Muscle of back (tissue), 3 donors: ENCODE measurements at regions not wholly inside any gene's neighbourhood (a gene's known extent, or its start where the extent isn't known, plus 50 kb on each side); places are given as distances from the start of the nearest gene placed in this dataset.
"Not testable (repeated sequence)": the region's sequence is repeated elsewhere in the genome, so short reads cannot be mapped to it uniquely, and the experiment has no call there.

Source experiments
- DNase-seq, 3 donors: peaks; one replicate each; pipeline versions ENCODE4 v3.0.0 to v3.0.0-alpha.2; 2013

GRCh38 chr13:52324831-52325230, 81.1 kb downstream of the THSD1 start:
- not testable (repeated sequence) for DNase-seq

GRCh38 chr13:52319876-52320275, 86.1 kb downstream of the THSD1 start:
- DNase-seq: no peak

- DNase-seq: not testable (repeated sequence)
These were observed 96.1 kb downstream of the THSD1 start for GRCh38 chr13:52309833-52310232.

- DNase-seq: not testable (repeated sequence)
These were observed 99.6 kb downstream of the THSD1 start for GRCh38 chr13:52306336-52306735.

GRCh38 chr13:52303098-52303497, 102.9 kb downstream of the THSD1 start:
- not testable (repeated sequence) for DNase-seq

GRCh38 chr13:52302688-52303087, 103.3 kb downstream of the THSD1 start:
- DNase-seq: not testable (repeated sequence)

GRCh38 chr13:52301810-52302400, 104.1 kb downstream of the THSD1 start:
- peak; percentile 2 to 12 (median 11) for DNase-seq

- not testable (repeated sequence) for DNase-seq
These were observed 107.8 kb downstream of the THSD1 start for GRCh38 chr13:52298079-52298661.

GRCh38 chr13:52288891-52289290, 117.1 kb downstream of the THSD1 start:
- not testable (repeated sequence) for DNase-seq

GRCh38 chr13:52281387-52281786, 122.0 kb upstream of the NEK3 start:
- not testable (repeated sequence) for DNase-seq

- not testable (repeated sequence) for DNase-seq
These were observed 120.0 kb upstream of the NEK3 start for GRCh38 chr13:52279408-52279807.

- not testable (repeated sequence) for DNase-seq
These were observed 94.9 kb upstream of the NEK3 start for GRCh38 chr13:52254299-52254698.

- DNase-seq: not testable (repeated sequence)
These were observed 81.4 kb upstream of the NEK3 start for GRCh38 chr13:52240752-52241151.

- DNase-seq: peak; percentile 66 to 86 (median 81)
These were observed 76.7 kb upstream of the NEK3 start for GRCh38 chr13:52235900-52236595.

GRCh38 chr13:52234928-52235327, 75.5 kb upstream of the NEK3 start:
- DNase-seq: not testable (repeated sequence)

- DNase-seq: not testable (repeated sequence)
These were observed 63.7 kb upstream of the NEK3 start for GRCh38 chr13:52223063-52223462.

GRCh38 chr13:52213920-52214319, 54.5 kb upstream of the NEK3 start:
- not testable (repeated sequence) for DNase-seq

GRCh38 chr13:52212886-52213285, 53.5 kb upstream of the NEK3 start:
- DNase-seq: not testable (repeated sequence)

GRCh38 chr13:52211416-52211776, 52.0 kb upstream of the NEK3 start:
- not testable (repeated sequence) for DNase-seq

- DNase-seq: not testable (repeated sequence)
These were observed 51.4 kb upstream of the NEK3 start for GRCh38 chr13:52210564-52211415.
